Loucy (cell line): ENCODE measurements at regions not wholly inside any gene's neighbourhood (a gene's known extent, or its start where the extent isn't known, plus 50 kb on each side); places are given as distances from the start of the nearest gene placed in this dataset.

Experiments used
- H2AFZ ChIP-seq: fragments of 200-600 bp; sonication (generic); 2 replicates; pipeline ENCODE4 v1.6.0; 2016; ENCODE audit warnings: antibody characterized with exemption, mild to moderate bottlenecking, low read length, moderate library complexity
- H3F3A ChIP-seq: fragments of 200-600 bp; 2 replicates; pipeline ENCODE4 v1.6.0; 2016; ENCODE audit warnings: antibody characterized with exemption, low read depth, mild to moderate bottlenecking
- H3K27me3 ChIP-seq: fragments of 200-600 bp; sonication (generic); 2 replicates; pipeline ENCODE4 v1.6.1; 2014; ENCODE audit warnings: low read length, mild to moderate bottlenecking; ENCODE audit not compliant: insufficient read depth, poor library complexity, severe bottlenecking
- H3K36me3 ChIP-seq: fragments of 200-600 bp; sonication (generic); 2 replicates; pipeline ENCODE4 v1.6.1; 2016; ENCODE audit warnings: low read length; ENCODE audit not compliant: insufficient read depth
- H3K4me1 ChIP-seq: fragments of 200-600 bp; sonication (generic); 2 replicates; pipeline ENCODE4 v1.5.1; 2014; ENCODE audit warnings: low read length, mild to moderate bottlenecking; ENCODE audit not compliant: insufficient read depth, poor library complexity, severe bottlenecking
- H3K4me2 ChIP-seq: fragments of 200-600 bp; sonication (generic); 2 replicates; pipeline ENCODE4 v1.6.0; 2014; ENCODE audit warnings: antibody characterized with exemption, low read length, low read depth, mild to moderate bottlenecking; ENCODE audit not compliant: poor library complexity, severe bottlenecking
- H3K4me3 ChIP-seq: fragments of 200-600 bp; sonication (generic); 2 replicates; pipeline ENCODE4 v1.5.1; 2014; ENCODE audit warnings: low read length, mild to moderate bottlenecking, mixed read lengths; ENCODE audit not compliant: poor library complexity, severe bottlenecking
- H3K79me2 ChIP-seq: fragments of 200-600 bp; sonication (generic); 2 replicates; pipeline ENCODE4 v1.6.1; 2014; ENCODE audit warnings: low read length; ENCODE audit not compliant: insufficient read depth
- H3K9ac ChIP-seq: fragments of 200-600 bp; sonication (generic); 2 replicates; pipeline ENCODE4 v1.6.0; 2014; ENCODE audit warnings: mild to moderate bottlenecking, low read depth, low read length, moderate library complexity; ENCODE audit not compliant: poor library complexity, severe bottlenecking
- H3K9me2 ChIP-seq: fragments of 200-600 bp; sonication (generic); replicated peaks from 2 replicates; pipeline ENCODE4 v1.6.1; 2016; ENCODE audit warnings: low read depth, low read length, mixed read lengths
- H3K9me3 ChIP-seq: fragments of 200-600 bp; sonication (generic); 2 replicates; pipeline ENCODE4 v1.6.1; 2014; ENCODE audit warnings: mild to moderate bottlenecking, antibody characterized with exemption, low read length, low read depth; ENCODE audit not compliant: insufficient read depth
- H4K20me1 ChIP-seq: fragments of 200-600 bp; sonication (generic); 2 replicates; pipeline ENCODE4 v1.6.0; 2014; ENCODE audit warnings: antibody characterized with exemption, low read length, mild to moderate bottlenecking; ENCODE audit not compliant: insufficient read depth, poor library complexity, severe bottlenecking
- CTCF ChIP-seq: fragments of 200-600 bp; sonication (generic); conservative IDR thresholded peaks from 2 replicates; pipeline ENCODE4 v1.5.1; 2014; ENCODE audit warnings: mild to moderate bottlenecking, antibody characterized with exemption, low read length
- EZH2phosphoT487 ChIP-seq: fragments of 200-600 bp; IDR thresholded peaks from 2 replicates; pipeline ENCODE4 v1.6.1; 2018; ENCODE audit warnings: antibody characterized with exemption, mild to moderate bottlenecking, moderate library complexity, borderline replicate concordance

GRCh38 chr10:31590023-31590800 is 271.2 kb downstream of the ZEB1 start:
- Histone ChIP-seq H3K9me2 (no peaks in the 10 kb centered on the region), H3K79me2 (no peaks in the 10 kb centered on the region), H3K27me3 (no peaks in the 10 kb centered on the region), H3K9me3 (no peaks in the 10 kb centered on the region), H4K20me1 (no peaks in the 10 kb centered on the region), H3K4me2 (no peak overlapping the region), H3F3A (no peaks in the 10 kb centered on the region), H3K36me3 (no peaks in the 10 kb centered on the region), H3K4me1 (no peaks in the 10 kb centered on the region), H2AFZ (no peak overlapping the region), H3K4me3 (no peak overlapping the region), H3K9ac (no peak overlapping the region)
- no peak for TF ChIP-seq CTCF

- no peaks in the 10 kb centered on the region for H3K27me3 ChIP-seq
- no peak overlapping the region for H3K9ac ChIP-seq
- no peak overlapping the region for H3K4me3 ChIP-seq
- H3K4me1 ChIP-seq = no peaks in the 10 kb centered on the region
- no peak overlapping the region for H2AFZ ChIP-seq
- H3K79me2 ChIP-seq = no peaks in the 10 kb centered on the region
- H3F3A ChIP-seq = no peaks in the 10 kb centered on the region
- H3K36me3 ChIP-seq = no peaks in the 10 kb centered on the region
- H3K9me2 ChIP-seq = no peaks in the 10 kb centered on the region
- no peaks in the 10 kb centered on the region for H3K9me3 ChIP-seq
- no peaks in the 10 kb centered on the region for H4K20me1 ChIP-seq
- TF ChIP-seq EZH2phosphoT487 (no peak), CTCF (no peak)
- no peak overlapping the region for H3K4me2 ChIP-seq
Measured at GRCh38 chr10:31587691-31588090, 268.7 kb downstream of the ZEB1 start.

GRCh38 chr10:31586723-31587638 is 268.0 kb downstream of the ZEB1 start:
- Histone ChIP-seq H3K4me3 (no peak overlapping the region), H4K20me1 (no peaks in the 10 kb centered on the region), H3K4me2 (no peak overlapping the region), H3K36me3 (no peaks in the 10 kb centered on the region), H3K9ac (no peak overlapping the region), H3F3A (no peaks in the 10 kb centered on the region), H3K9me2 (no peaks in the 10 kb centered on the region), H2AFZ (no peak overlapping the region), H3K9me3 (no peaks in the 10 kb centered on the region), H3K27me3 (no peaks in the 10 kb centered on the region), H3K79me2 (no peaks in the 10 kb centered on the region), H3K4me1 (no peaks in the 10 kb centered on the region)
- TF ChIP-seq CTCF (no peak), EZH2phosphoT487 (no peak)
